Epithelial cell of proximal tubule (primary cell): ENCODE measurements at regions not wholly inside any gene's neighbourhood (a gene's known extent, or its start where the extent isn't known, plus 50 kb on each side); places are given as distances from the start of the nearest gene placed in this dataset.

Experiments used
- DNase-seq: peaks from one replicate; pipeline ENCODE4 v3.0.0-alpha.2; 2011; ENCODE audit warnings: low read depth
- H3K4me3 ChIP-seq: 2 replicates; pipeline ENCODE4 v1.5.1; 2011; ENCODE audit warnings: low read depth, mild to moderate bottlenecking, low read length
- CTCF ChIP-seq: conservative IDR thresholded peaks from 2 replicates; pipeline ENCODE4 v1.5.1; 2012; ENCODE audit warnings: low read depth, mild to moderate bottlenecking, low read length

GRCh38 chr10:101291331-101292193 is 62.3 kb upstream of the LBX1 start:
- peak overlapping the region; percentile 50 for H3K4me3 ChIP-seq
- TF ChIP-seq CTCF, result peak; percentile 55
- no peak for DNase-seq

GRCh38 chr10:101292194-101293006 is 61.6 kb upstream of the BTRC start:
- DNase-seq, result no peak

GRCh38 chr10:101293007-101293723 is 60.8 kb upstream of the BTRC start:
- no peak overlapping the region for H3K4me3 ChIP-seq
- TF ChIP-seq CTCF, result no peak
- no peak for DNase-seq

More at GRCh38 chr10:101292194-101293006, 61.6 kb upstream of the BTRC start:
- no peak for TF ChIP-seq CTCF
- peak overlapping the region; percentile 50 for H3K4me3 ChIP-seq

- DNase-seq, result no peak
- no peak overlapping the region for H3K4me3 ChIP-seq
- TF ChIP-seq CTCF, result no peak
Measured at GRCh38 chr10:101294109-101294508, 59.9 kb upstream of the BTRC start.

DNA sequence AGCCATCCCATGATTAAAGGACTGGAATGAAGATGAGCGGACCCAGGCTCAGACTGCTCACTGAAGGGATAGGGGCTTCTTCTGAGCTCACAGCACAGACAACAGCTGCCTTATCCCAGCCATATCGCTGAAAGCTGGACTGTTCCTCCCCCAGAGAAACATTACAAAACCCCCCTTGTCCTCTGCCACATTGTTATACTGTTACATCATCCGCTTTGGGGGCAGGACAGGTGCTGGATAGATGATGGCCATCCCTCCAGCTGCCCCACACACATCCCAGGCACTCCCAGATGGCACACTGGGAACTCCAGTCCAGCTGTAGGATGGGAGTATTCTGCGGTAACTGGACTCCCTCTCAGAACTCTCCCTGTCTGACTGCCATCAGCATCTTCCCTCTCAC is 58.7 kb upstream of the BTRC start:
- DNase-seq, result no peak
- H3K4me3 ChIP-seq, result no peak overlapping the region
- TF ChIP-seq CTCF, result no peak

DNA sequence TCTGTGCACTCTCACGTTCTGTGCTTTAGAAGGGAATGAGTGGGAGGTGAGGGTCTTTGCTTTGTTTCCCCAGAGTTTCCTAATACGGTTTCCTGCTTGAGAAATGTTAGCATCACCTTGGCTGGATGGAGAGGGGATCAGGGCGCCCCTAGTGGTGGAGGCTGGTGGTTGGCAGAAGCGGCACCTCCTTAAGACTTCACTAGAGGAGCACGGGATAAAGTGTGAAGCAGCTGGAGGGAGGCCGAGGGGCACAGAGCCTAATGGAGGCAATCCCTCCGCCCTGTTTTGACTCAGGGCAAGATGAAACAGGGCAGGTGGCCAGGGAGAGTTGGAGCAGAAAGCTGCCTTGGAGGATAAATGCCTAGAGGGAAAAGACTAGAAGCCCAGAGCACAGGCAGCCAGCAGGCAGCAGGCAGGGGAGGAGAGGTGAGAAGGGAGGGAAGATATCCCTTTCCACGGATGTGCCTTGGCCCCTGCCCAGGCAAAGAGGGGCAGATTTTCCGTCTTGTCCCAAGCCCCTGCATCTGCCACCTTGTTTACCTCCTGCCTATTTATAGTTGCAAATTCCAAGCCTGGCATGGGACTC is 56.0 kb upstream of the BTRC start:
- DNase-seq, result no peak
- H3K4me3 ChIP-seq, result no peak overlapping the region
- peak; percentile 81 for TF ChIP-seq CTCF
